Muscle layer of colon (tissue), 2 donors: ENCODE measurements at regions not wholly inside any gene's neighbourhood (a gene's known extent, or its start where the extent isn't known, plus 50 kb on each side); places are given as distances from the start of the nearest gene placed in this dataset.
"Not testable (repeated sequence)": the region's sequence is repeated elsewhere in the genome, so short reads cannot be mapped to it uniquely, and the experiment has no call there.

ENCODE experiments used
- H3K27ac ChIP-seq: one replicate; pipeline ENCODE4 v1.7.0; 2013; ENCODE audit warnings: low read depth, mild to moderate bottlenecking, low read length, moderate library complexity
- H3K27me3 ChIP-seq, 2 donors: one replicate each; pipeline ENCODE4 v1.7.0; 2013; ENCODE audit warnings: low read length in 2 of 2, mild to moderate bottlenecking in 2 of 2; ENCODE audit not compliant: insufficient read depth in 2 of 2, control insufficient read depth in 1 of 2
- H3K36me3 ChIP-seq: one replicate; pipeline ENCODE4 v1.7.0; 2013; ENCODE audit warnings: mild to moderate bottlenecking, low read length; ENCODE audit not compliant: insufficient read depth
- H3K4me1 ChIP-seq: one replicate; pipeline ENCODE4 v1.7.0; 2013; ENCODE audit warnings: mild to moderate bottlenecking, low read length; ENCODE audit not compliant: insufficient read depth
- H3K4me3 ChIP-seq, 2 donors: one replicate each; pipeline ENCODE4 v1.7.0; 2013; ENCODE audit warnings: low read length in 2 of 2, low read depth in 1 of 2, mild to moderate bottlenecking in 1 of 2, moderate library complexity in 1 of 2
- H3K9ac ChIP-seq: one replicate; pipeline ENCODE4 v1.7.0; 2013; ENCODE audit warnings: low read length
- H3K9me3 ChIP-seq: one replicate; pipeline ENCODE4 v1.7.0; 2013; ENCODE audit warnings: mild to moderate bottlenecking, low read length
- donor health status: abdominal sarcoma.
- donor health status: Adenocarcinoma of cecum.

DNA sequence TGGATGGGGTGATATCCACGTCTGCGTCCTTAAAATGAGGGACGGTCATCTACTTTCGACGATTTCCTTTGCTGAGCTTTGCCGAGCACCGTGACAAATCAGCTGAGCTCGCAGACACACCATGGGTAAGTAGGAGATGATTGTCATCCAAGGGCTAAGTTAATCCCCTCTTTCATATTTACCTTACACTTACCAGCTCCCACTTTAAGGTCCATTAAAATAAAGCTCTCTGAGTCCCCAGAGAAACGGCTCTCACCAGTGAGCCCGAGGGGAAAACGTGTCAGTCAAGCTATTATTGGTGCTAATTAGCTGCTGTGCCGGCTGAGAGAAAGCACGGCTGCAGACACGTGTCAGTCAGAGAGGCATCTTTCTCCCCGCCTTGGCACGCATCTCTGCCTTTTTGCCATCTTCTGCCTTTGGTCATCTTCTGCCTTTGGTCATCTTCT, 72.2 kb downstream of the CRLF2 start:
- Histone ChIP-seq H3K27me3 (no peaks in the 10 kb centered on the region), H3K36me3 (no peaks in the 10 kb centered on the region), H3K27ac (no peak overlapping the region), H3K9ac (no peak overlapping the region), H3K4me1 (no peaks in the 10 kb centered on the region), H3K9me3 (no peaks in the 10 kb centered on the region), H3K4me3 (no peak overlapping the region)

DNA sequence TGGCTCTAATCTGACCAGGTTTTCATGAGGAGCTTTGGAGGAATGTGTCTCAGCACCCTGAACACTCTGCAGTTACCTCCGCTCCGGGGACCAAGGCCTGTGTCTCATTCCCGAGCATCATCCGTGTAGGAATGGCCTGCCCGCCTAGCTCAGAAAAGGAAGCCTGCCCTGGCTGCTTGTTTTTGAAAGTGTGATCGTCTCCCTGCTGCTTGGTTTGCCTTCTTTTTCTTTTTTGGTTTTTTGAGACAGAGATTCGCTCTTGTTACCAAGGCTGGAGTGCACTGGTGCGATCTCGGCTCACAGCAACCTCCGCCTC, 73.3 kb downstream of the CRLF2 start:
- Histone ChIP-seq H3K36me3 (no peaks in the 10 kb centered on the region), H3K9ac (no peak overlapping the region), H3K9me3 (no peaks in the 10 kb centered on the region), H3K27me3 (no peaks in the 10 kb centered on the region), H3K27ac (no peak overlapping the region), H3K4me3 (no peak overlapping the region), H3K4me1 (no peaks in the 10 kb centered on the region)

GRCh38 chrX:1138476-1139184, 73.8 kb downstream of the CRLF2 start:
- Histone ChIP-seq H3K27ac (no peak overlapping the region), H3K4me3 (no peak overlapping the region), H3K9ac (no peak overlapping the region), H3K36me3 (no peaks in the 10 kb centered on the region), H3K4me1 (no peaks in the 10 kb centered on the region), H3K9me3 (no peaks in the 10 kb centered on the region), H3K27me3 (no peaks in the 10 kb centered on the region)

DNA sequence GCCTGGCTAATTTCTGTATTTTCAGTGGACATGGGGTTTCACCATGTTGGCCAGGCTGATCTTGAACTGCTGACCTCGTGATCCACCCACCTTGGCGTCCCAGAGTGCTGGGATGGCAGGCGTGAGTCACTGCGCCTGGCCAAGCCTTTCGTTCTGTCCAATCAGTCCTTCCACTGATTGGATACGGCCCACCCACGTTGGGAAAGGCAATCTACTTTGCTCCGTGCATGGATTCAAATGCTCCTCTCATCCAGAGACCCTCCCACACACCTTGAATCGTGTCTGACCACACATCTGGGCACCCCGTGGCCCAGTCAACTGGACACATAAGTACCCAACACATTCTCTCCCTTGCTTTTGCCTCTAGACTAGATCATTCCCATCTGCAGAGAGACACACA, 74.9 kb downstream of the CRLF2 start:
- H3K9me3 ChIP-seq: no peaks in the 10 kb centered on the region
- H3K36me3 ChIP-seq: no peaks in the 10 kb centered on the region
- no peak overlapping the region for H3K4me3 ChIP-seq
- H3K27ac ChIP-seq: no peak overlapping the region
- no peaks in the 10 kb centered on the region for H3K27me3 ChIP-seq
- no peak overlapping the region for H3K9ac ChIP-seq
- no peaks in the 10 kb centered on the region for H3K4me1 ChIP-seq

DNA sequence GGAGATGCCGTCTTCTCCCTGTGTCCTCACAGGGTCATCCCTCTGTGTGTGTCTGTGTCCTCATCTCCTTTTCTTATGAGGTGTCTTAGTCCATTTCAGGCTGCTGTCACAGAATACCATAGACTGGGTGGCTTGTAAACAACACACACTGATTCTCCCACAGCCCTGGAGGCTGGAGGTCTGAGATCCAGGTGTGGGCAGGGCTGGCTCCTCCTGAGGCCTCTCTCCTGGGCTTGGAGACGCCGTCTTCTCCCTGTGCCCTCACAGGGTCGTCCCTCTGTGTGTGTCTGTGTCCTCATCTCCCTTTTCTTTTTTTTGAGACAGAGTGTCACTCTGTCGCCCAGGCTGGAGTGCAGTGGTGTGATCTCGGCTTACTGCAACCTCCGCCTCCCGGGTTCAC, 75.9 kb downstream of the CRLF2 start:
- not testable (repeated sequence) for H3K4me3 ChIP-seq, H3K36me3 ChIP-seq, H3K9me3 ChIP-seq, H3K27me3 ChIP-seq, H3K9ac ChIP-seq, H3K27ac ChIP-seq, H3K4me1 ChIP-seq

DNA sequence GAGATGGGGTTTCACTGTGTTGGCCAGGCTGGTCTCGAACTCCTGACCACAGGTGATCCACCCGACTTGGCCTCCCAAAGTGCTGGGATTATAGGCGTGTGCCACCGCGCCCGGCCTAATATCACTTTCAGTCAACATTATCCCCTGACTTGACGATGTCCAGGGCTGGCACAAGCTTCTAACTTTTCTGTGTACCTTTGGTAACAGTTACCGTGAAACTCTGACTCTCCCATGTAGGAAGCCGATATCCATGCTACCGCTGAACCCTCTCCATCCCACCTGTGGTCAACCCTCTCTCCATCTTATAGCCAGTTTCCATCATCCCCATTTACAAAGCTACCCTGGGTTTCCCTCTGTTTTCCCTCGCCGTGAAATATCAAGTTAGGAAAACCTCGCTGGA, 77.5 kb downstream of the CRLF2 start:
- no peaks in the 10 kb centered on the region for H3K4me1 ChIP-seq
- no peaks in the 10 kb centered on the region for H3K9me3 ChIP-seq
- H3K9ac ChIP-seq: no peak overlapping the region
- no peaks in the 10 kb centered on the region for H3K27me3 ChIP-seq
- H3K36me3 ChIP-seq: no peaks in the 10 kb centered on the region
- no peak overlapping the region for H3K27ac ChIP-seq
- H3K4me3 ChIP-seq: no peak overlapping the region

DNA sequence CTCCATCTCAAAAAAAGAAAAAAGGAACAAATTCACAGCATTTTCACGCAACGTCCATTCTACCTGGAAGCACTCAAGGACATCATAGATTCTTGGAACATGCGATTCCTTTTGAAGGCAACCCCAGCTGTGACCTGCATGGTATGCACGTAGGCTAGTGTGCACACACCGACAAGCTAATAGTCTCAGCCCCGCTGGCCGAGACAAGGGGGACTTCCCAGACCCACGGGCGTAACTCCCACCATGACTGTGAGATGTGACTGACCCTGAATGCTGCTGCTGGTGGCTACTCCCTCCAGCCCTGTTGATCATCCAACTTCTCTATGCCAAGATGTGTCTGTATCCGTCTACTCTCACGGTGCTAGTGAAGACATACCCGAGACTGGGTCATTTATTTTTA, 78.3 kb downstream of the CRLF2 start:
- H3K4me3 ChIP-seq: no peak overlapping the region

DNA sequence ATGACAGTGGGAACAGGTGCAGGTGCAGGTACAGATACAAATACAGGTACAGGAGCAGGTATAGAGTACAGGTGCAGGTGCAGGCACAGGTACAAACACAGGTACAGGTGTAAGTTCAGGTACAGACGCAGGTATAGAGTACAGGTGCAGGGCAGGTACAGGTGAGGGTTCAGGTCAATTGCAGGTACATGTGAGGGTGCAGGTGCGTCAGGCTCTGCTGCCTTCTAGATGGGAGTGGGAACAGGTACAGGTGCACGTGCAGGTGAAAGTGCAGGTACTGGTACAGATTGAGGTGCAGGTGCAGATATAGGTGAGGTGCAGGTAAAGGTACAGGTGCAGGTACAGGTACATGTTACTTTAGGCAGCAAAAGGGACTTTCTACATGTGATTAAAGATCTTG, 85.7 kb downstream of the CRLF2 start:
- H3K9me3 ChIP-seq: no peaks in the 10 kb centered on the region
- no peaks in the 10 kb centered on the region for H3K36me3 ChIP-seq
- no peaks in the 10 kb centered on the region for H3K4me1 ChIP-seq

More for the DNA sequence above, 78.3 kb downstream of the CRLF2 start:
- H3K27ac ChIP-seq: no peak overlapping the region
- H3K9ac ChIP-seq: no peak overlapping the region
- no peaks in the 10 kb centered on the region for H3K27me3 ChIP-seq
- H3K4me1 ChIP-seq: no peaks in the 10 kb centered on the region
- H3K36me3 ChIP-seq: no peaks in the 10 kb centered on the region
- no peaks in the 10 kb centered on the region for H3K9me3 ChIP-seq

GRCh38 chrX:1124531-1124930, 87.9 kb downstream of the CRLF2 start:
- no peaks in the 10 kb centered on the region for H3K9me3 ChIP-seq
- H3K27ac ChIP-seq: no peak overlapping the region
- no peak overlapping the region for H3K4me3 ChIP-seq
- no peak overlapping the region for H3K9ac ChIP-seq
- H3K4me1 ChIP-seq: no peaks in the 10 kb centered on the region
- peaks cover 0 to 4% of the 10 kb centered on the region in 2 donors for H3K27me3 ChIP-seq
- no peaks in the 10 kb centered on the region for H3K36me3 ChIP-seq

More for the DNA sequence above, 85.7 kb downstream of the CRLF2 start:
- H3K9ac ChIP-seq: no peak overlapping the region
- H3K4me3 ChIP-seq: no peak overlapping the region
- H3K27ac ChIP-seq: no peak overlapping the region
- H3K27me3 ChIP-seq: peaks cover 0 to 4% of the 10 kb centered on the region in 2 donors

DNA sequence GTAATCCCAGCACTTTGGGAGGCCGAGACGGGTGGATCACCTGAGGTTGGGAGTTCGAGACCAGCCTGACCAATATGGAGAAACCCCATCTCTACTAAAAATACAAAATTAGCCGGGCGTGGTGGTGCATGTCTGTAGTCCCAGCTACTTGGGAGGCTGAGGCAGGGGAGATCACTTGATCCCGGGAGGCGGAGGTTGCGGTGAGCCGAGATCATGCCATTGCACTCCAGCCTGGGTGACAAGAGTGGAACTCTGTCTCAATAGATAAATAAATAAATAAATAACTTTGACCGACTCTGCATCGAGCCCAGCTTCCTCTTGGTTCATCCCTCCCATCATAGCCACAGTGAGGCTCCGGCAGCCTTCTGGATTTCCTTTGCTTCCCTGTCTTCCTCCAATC, 89.6 kb downstream of the CRLF2 start:
- H3K27ac ChIP-seq, H3K9me3 ChIP-seq, H3K27me3 ChIP-seq, H3K4me3 ChIP-seq, H3K36me3 ChIP-seq, H3K9ac ChIP-seq, H3K4me1 ChIP-seq: not testable (repeated sequence)

- Histone ChIP-seq H3K27ac (no peak overlapping the region), H3K27me3 (no peaks in the 10 kb centered on the region), H3K36me3 (no peaks in the 10 kb centered on the region), H3K9me3 (no peaks in the 10 kb centered on the region), H3K4me3 (no peak overlapping the region), H3K9ac (no peak overlapping the region), H3K4me1 (no peaks in the 10 kb centered on the region)
These were observed 93.2 kb downstream of the CRLF2 start for GRCh38 chrX:1119275-1119674.

DNA sequence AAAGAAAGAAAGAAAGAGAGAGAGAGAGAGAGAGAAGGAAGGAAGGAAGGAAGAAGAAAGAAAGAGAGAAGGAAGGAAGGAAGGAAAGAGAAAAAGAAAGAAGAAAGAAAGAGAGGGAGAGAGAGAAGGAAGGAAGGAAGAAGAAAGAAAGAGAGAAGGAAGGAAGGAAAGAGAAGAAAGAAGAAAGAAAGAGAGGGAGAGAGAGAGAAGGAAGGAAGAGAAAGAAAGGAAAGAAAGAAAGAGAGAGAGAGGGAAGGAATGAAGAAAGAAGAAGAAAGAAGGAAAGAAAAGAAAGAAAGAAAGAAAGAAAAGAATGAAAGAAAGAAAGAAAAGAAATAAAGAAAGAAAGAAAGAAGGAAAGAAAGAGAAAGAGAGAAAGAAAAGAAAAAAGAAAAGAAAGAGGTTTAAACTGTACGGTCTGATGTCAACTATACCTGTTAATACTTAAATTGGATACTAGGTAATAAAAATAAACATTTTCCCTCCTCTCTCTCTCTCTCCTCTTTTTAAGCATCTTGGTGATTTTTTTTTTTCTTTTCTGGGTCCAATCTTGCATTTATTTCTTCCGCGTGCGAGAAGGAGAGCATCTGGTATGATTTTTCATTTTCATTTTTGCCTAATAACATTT, 93.8 kb downstream of the CRLF2 start:
- Histone ChIP-seq H3K9ac (no peak overlapping the region), H3K36me3 (no peaks in the 10 kb centered on the region), H3K4me1 (no peaks in the 10 kb centered on the region), H3K27me3 (no peaks in the 10 kb centered on the region), H3K9me3 (no peaks in the 10 kb centered on the region), H3K4me3 (no peak overlapping the region), H3K27ac (no peak overlapping the region)
